NCI-H1092 treated with DMSO at 0.1 percent for 48 hours (cell line): ENCODE measurements at regions not wholly inside any gene's neighbourhood (a gene's known extent, or its start where the extent isn't known, plus 50 kb on each side); places are given as distances from the start of the nearest gene placed in this dataset.
"Not testable (repeated sequence)": the region's sequence is repeated elsewhere in the genome, so short reads cannot be mapped to it uniquely, and the experiment has no call there.

ENCODE experiments used
- DNase-seq: peaks from one replicate; lab custom pipeline; 2025; lab: John Stamatoyannopoulos, UW

DNA sequence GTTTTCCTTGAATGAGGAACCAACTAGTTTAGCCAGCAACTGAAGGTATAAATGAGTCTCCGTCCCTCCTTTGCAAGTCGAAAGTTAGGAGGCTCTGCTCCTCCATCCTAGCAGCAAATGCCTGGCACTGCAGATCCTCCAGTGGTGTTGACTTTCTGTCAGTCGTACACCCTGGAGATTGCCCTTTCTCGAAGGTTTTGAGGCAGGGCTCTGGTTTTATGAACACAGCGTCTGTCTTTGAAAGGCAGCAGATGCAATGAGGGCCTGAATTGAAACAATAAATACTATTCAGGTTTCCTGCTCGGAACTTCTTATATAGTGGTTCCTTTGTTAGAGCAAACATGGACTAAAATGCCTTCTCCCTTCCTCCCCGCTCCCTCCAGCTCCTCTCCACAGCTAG is 284.0 kb downstream of the TMEM38B start:
- no peak for DNase-seq

DNA sequence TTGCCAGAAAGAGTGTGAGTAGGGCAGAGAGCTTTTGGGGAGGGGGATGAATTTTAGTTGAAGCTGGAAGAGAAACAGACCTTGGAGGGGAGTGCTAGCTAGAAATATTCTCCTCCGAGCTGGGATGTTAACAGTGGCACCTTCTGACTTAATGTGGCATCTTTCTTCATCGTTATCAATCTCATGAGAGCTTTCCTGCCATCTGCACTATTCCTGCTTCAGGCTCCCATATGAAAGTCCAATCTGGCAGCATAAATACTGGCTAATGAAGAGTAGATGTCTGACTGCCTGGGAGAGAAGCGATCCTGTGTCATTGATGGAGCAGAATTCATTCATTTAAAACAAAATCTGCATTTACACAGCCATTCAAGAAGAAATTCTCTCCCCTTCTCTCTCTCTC is 284.5 kb downstream of the TMEM38B start:
- DNase-seq, result no peak

DNA sequence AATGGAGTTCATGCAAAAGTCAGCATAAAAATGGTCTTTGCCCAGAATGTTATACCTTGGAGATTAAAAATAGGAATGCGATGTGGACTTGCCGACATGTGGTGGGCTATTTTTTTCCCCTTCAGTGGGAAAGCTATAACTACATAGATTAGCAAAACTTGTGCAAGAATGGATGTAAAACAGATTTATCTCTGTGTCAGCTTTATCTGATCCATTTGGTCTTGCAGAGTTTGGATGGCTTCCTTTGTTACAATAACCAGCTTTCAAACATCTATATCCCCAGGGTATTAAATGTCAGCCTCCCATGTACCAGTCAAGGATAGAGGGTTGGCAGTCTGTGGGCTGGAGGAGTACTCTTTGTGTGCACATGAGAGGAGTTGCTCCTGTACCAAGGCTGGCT is 284.9 kb downstream of the TMEM38B start:
- no peak for DNase-seq

DNA sequence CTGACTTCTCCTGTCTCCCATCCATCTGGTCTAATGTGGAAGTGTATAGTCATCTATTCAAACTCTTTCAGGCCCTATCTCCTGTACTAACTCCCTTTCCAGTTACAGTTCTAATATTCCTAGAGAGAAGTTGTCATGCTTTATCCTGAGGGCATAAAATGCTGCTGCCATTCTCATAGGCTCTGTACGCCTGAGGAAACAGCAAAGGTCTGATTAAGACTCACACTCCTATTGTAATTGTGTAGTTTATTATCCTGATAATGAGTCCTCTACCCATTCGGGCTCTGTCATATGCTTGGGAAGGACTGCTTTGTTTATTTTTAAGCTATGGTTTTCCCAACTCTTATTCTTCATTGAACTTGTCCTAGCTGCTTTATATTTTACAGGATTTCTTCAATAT is 290.4 kb downstream of the TMEM38B start:
- DNase-seq, result no peak

DNA sequence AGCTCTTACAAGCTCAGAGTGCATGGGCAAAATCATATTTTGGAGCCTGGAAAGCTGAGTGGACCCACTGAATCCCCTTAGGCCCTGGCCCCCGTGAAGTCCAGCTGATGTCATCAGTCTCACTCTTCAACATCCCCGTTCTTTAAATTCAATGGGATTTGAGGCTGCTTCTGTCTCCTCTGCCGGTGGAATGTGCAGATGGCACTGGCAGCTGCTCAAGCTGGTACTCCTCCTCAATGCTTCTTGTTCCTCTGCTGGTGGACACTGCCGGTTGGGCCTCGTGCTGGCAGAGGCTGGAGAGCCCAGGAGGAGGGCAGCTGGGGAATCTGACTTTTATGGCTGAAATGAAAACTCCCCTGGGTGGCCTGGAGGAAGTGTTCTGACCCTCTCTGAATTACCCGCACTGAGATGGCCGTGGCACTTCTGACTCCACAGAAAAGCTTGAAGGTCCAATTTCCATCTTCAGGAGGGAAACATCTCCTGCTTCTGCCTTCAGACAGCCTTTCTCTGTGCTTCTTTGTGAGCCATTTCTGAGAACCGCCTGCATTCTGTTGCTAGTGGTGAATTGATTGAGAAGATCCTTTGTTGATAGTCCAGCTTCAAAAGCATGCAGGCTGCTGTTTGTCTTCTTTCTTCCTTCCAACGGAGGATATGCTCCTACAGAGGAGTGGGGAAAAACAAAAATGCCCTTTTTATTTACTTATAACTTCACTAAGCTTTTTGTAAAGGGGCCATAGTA is 298.9 kb downstream of the TMEM38B start:
- peak; percentile 17 for DNase-seq

DNA sequence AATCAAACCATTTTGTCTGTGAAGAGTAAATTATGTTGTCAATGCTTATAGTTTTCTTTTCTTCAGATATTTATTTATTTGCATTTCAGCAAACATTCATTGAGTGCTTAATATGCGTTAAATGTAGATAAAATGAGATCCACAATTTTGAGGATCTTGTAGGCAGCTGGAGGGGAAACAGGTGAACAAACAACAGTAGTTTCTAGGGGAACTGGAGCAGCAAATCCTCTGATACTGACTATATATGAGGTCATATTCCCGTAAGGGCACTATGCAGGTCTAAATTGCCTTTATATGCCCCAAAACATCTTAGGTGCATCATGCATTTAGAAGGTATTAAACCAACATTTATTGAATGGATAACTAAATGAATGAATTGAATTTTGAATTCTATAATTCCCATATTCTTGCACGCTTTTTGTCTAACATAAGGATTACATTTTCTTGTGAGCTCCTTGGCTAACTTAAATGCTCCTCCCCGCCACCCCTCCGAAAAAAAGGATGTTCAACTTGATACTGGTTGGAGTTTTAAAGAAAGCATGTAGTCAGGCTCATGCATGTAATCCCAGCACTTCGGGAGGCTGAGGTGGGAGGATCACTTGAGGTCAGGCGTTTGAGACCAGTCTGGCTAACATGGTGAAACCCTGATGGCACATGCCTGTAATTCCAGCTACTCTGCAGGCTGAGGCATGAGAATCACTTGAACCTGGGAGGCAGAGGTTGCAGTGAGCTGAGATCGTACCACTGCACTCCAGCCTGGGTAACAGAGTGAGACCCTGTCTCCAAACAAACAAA is 299.8 kb downstream of the TMEM38B start:
- peak; percentile 34 for DNase-seq

DNA sequence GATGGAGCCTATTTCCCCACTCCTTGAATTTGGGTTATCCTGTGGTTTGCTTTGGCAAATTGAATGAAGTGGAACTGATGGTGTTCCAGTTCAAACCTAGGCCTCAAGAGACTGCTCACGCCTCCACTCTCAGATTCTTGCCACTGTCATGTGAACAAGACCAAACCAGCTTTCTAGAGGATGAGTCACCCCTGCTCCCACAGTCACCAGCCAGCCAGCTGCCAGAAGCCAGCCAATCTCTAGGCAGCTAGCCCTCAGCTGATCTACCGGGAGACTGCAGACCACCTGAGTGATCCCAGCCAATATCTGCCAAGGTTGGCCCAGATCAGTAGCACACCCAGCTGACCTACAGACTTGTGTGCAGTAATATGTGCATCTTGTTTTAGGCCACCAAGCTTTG is 300.6 kb downstream of the TMEM38B start:
- DNase-seq, result no peak

DNA sequence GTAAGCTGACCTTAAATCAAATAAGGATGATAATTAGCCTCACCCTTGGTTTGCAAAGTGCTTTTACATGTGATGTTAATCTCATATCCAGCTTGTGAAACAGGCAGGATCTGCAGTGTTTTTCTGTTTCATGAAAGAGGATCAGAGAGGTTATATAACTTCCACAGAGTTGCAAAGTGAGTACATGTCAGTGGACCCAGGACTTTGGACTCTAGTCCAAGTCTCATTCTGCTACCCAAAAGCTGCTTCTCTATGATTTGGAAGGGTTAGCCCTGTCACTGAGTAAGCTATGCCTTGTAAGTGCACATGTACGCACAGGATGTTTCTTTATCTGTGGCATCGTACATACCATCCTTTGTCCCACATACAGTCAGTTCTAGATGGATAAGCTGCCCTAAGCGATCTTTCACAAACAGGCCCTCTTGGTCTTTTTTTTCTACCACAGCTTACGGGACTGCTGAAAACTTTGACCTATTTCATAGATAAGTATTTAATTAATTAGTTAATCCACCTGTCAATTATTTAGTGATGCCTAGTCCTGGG is 322.9 kb downstream of the TMEM38B start:
- no peak for DNase-seq

DNA sequence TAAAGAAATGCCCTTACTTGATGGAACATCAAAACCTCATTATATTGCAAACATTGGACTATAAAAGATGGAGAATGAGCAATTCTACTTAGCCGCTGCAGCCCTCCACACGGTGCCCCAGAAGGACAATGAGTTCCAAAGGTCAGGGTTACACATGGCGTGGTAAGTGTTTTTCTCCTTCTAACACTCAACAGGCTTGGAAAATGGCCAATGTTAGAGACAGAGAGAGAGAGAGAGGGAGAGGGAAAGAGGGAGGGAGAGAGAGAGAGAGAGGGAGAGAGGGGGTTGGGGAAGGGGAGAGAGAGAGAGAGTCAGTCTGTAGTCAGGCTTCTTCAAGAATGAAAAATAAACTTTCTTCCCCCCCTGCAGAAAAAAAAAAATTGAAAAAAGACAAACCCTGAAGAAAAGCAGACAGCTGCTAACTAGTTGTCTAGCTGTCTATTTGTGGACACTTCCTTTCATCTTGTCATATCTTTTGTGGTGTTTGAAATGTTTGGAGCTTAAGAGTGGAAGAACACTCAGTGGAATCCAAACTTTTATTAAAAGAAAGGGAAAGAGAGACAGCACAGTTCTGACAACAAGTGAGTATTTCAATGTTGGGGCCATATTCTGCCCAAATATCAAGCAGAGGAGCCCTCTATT is 324.8 kb downstream of the TMEM38B start:
- peak; percentile 32 for DNase-seq

DNA sequence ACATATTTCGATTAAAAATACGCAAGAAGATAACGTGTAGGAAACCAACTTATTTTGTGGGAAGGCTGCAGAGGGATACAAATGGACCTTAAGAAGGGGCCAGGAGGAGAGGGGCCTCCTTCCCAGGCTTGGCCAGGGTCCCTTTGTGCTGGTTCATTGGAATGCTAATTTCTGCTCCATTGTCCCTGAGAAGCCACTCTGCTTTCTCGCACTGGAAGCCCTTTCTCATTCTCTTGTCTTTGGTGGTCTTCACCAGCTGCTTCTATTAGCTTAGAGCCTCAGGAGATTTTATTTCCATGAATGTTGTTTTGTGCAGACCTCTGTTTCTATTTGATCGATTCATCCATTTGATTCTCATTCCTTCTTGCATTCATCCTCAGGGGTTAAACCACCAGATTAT is 325.4 kb downstream of the TMEM38B start:
- DNase-seq, result no peak

DNA sequence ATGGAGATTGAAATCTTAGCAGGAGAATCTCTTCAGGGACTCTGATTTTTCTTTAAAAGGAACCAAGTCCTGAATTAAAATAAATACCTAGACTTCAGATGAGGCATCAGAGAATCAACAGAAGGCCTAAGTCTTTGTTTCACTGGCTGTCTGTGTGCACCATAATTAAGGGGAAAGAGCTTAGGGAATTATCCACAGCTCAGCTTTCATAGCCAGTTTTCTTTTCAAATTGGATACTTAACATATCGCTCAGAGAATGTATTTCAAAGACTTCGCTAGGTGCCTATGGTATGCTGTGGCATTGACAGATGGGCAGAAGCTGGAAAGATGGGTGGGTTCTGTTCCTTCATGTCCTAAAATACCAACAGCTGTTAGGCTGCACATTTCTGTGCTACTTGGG is 325.8 kb downstream of the TMEM38B start:
- no peak for DNase-seq

DNA sequence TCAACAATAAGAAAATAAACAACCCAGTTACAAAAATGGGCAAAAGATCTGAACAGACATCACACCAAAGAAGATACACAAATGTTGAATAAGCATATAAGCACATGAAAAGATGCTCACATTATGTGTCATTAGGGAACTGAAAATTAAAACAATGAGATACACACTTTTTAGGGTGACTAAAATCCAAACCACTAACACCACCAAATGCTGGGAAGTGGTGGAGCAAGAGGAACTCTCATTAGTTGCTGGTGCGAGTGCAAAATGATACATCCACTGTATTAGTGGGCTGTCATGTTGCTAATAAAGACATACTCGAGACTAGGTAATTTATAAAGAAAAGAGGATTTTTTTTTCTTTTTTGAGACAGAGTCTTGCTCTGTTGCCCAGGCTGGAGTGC is 329.1 kb downstream of the TMEM38B start:
- DNase-seq, result no peak

DNA sequence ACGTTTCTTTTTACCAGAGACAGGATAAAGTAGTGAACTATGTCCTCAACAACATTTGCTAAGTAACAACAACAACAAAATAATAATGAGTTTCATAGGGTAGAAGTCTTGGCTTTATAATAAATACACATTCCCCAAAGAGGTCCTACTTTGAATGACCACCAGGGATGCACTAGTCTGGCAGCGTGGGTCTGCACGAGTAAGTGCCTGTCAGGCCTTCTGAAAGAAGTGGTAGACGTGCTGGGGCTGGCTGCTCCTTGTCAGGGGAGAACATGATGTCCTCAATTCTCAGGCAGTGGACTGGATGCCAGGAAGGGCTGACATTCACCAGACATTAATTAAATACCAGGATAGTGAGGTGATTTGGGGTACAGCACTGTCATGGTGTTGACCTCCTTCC is 331.1 kb downstream of the TMEM38B start:
- DNase-seq, result no peak

DNA sequence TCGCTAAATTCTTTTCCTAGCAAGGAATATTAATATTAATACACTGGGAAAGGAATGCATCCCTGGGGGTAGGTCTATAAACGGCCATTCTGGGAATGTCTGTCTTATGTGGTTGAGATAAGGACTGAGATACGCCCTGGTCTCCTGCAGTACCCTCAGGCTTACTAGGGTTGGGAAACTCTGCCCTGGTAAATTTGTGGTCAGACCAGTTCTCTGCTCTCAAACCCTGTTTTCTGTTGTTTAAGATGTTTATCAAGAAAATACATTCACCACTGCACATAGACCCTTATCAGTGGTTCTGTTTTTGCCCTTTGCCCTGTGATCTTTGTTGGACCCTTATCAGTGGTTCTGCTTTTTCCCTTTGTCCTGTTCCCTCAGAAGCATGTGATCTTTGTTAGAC is 335.8 kb downstream of the TMEM38B start:
- not testable (repeated sequence) for DNase-seq

DNA sequence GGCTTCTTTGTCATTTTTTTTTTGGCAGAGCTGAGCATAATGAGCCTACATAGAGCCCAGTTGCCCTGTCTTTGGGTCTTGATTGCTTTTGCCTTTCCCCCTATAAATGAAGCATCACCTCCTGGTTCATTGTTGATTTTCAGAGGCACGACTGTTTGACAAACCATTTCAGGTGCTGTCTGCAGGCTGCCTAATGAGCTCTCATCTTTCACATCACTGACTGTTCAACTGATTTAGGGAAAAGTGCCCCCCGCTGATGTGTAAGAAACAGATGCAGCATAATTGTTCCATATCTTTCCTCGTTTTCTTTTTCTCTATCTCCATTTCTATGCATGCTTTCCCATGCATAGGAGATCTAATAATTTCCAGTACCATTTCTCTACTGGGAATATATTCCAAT is 338.6 kb downstream of the TMEM38B start:
- peak; percentile 96 for DNase-seq

DNA sequence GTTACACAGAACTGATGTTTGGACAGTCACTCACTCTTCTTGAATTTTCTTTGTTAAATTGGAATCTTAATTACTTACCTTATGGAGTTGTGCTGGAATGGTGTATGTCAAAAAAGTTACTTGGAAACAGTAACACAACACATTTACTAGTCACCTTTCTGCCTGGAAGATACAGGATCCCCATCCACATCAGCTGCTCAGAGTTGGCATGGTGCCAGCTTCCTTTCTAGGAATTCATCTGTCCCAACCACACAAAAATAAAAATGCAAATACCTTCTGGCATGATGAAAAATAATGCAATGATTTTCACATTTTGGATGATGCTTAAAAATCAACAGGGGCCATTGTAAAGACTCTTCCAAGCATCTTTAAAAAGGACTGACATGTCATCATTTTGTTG is 341.5 kb downstream of the TMEM38B start:
- no peak for DNase-seq

DNA sequence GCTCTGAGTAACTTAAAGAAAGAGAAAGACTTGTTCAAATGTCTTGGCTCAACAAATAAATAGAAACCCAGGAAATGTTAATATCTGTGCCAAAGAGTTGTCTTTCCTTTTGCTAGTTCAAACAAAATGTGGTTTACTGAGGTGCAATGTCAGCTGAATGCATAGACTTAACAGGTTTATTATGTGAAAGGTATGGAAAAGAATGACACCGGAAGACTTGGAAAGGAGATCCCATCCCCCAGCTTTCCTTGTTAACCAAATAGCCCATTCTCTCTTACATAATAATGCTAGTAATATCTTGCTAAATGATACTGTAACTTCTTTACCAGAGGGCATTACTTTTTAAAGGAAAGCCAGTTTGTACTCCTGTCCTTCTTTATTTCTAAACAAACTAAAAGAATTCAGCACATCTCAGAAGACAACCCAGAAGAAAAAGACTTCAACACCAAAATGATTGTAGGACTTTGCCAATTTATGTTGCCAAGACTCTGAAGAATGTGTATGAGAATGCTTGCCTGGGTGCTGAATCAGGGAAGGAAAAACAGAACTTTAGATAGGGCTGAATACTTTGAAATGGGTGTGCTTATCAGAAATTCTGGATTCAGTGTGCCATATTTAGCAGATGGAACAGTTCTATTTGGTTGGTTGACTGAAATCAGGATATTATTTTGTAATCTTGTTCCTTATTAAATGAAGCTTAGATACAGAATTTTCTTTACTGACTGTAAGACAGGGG is 344.1 kb downstream of the TMEM38B start:
- DNase-seq, result no peak

DNA sequence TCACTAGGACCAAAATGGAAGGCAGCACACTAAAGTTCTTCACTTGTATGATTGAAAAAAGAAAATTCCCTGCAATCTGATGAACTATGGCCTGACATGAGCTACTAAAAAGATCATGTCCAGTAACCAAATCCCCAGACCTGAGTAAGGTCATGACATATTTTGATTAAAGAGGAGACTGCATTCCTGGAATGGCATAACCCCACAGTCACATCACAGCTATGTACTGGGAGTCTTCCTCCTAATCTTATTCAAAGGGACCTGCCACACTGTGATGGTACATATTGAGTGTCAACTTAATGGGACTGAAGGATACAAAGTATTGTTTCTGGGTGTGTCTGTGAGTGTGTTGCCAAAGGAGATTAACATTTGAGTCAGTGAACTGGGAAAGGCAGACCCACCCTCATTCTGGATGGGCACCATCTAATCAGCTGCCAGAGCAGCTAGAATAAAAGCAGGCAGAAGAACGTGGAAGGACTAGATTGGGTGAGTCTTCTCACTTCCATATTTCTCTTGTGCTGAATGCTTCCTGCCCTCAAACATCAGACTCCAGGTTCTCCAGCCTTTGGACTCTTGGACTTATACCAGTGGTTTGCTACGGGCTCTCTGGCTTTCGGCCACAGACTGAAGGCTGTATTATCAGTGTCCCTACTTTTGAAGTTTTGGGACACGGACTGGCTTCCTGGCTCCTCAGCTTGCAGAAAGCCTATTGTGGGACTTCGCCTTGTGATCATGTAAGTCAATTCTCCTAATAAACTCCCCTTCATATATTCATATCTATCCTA is 345.0 kb downstream of the TMEM38B start:
- no peak for DNase-seq

DNA sequence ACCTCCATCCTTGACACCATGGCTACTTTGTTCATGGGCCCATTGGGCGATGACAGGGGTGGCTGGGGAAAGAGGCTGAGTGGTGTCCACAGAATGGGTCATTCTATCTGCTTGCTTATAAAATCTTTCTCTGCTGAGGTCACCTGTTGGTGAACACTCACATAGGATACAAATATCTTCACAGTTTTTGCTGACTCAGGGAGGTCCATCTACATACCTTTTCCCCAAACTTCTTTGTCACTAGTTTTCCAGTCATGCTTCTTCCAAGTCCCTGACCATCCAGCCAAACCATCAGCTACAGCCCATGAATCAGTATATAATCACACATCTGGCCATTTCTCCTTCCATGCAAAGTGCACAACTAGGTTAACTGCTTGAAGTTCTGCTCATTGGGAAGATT is 347.6 kb downstream of the TMEM38B start:
- not testable (repeated sequence) for DNase-seq

DNA sequence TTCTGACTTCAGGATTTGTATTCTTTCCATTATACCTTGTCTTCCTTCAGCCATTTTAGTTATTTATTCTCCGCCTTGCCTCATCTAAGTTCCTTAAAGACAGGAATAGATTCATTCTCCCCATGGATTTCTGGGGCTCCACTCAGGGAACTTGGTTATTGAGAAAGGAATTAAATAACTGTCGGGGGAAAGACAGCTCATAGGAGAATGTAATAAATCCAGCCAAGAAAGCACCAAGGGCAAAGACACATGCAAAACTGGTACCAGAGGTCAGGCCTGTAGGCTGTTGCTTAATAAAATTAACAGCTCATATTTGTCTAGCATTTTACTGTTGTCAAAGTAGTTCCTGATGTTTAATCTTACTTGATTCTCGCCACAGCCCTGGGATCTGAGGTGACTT is 357.2 kb downstream of the TMEM38B start:
- no peak for DNase-seq

DNA sequence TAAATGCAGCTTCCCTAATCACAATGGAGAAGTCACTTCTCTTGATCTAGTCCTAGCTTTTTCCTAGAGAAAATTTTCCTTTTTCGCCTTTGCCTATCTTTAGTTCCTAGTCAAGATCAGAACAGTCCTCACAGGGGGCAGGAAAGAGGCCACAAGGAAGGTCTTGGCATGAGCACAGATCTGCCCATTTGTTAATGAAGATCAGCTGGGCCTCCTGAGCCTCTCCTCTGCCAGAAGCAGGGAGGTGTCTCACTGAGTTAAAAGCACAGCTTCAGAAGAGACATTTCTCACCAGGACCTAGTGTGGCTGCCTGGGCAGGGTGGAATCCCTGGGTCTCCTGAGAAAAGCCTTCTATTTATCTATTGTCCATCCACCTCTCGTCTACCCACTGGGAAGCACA is 357.8 kb downstream of the TMEM38B start:
- DNase-seq, result no peak
